Activated naive CD4-positive, alpha-beta T cell treated with anti-CD3 and anti-CD28 coated beads for 36 hours (primary cell): ENCODE measurements at regions not wholly inside any gene's neighbourhood (a gene's known extent, or its start where the extent isn't known, plus 50 kb on each side); places are given as distances from the start of the nearest gene placed in this dataset.

Experiments
- CTCF ChIA-PET: fragments of 350-600 bp; sonication (Branson Sonifier 250); formaldehyde crosslinking; loops from one replicate; lab custom pipeline; 2021; ENCODE audit warnings: antibody characterized with exemption; lab: Charles Lee
- DNase-seq: peaks from one replicate; pipeline ENCODE4 v3.0.0-alpha.2; 2020
- H3K27ac Mint-ChIP-seq: one replicate; pipeline ENCODE4 v1.8.0; 2021; ENCODE audit warnings: mild to moderate bottlenecking, mixed read lengths
- H3K27me3 Mint-ChIP-seq: one replicate; pipeline ENCODE4 v1.8.0; 2021; ENCODE audit warnings: low read depth, mixed read lengths
- H3K36me3 Mint-ChIP-seq: one replicate; pipeline ENCODE4 v1.8.0; 2021; ENCODE audit warnings: low read depth, mixed read lengths
- H3K4me1 Mint-ChIP-seq: one replicate; pipeline ENCODE4 v1.8.0; 2021; ENCODE audit warnings: low read depth, mixed read lengths
- H3K4me3 Mint-ChIP-seq: one replicate; pipeline ENCODE4 v1.8.0; 2021; ENCODE audit warnings: mild to moderate bottlenecking, moderate library complexity, mixed read lengths
- H3K9me3 Mint-ChIP-seq: one replicate; pipeline ENCODE4 v1.8.0; 2021; ENCODE audit warnings: mixed read lengths
- intact Hi-C: fragments of 100-400 bp; cut with micrococcal nuclease; formaldehyde crosslinking; loops from one replicate; pipeline ENCODE4 v1.15.1; 2023

DNA sequence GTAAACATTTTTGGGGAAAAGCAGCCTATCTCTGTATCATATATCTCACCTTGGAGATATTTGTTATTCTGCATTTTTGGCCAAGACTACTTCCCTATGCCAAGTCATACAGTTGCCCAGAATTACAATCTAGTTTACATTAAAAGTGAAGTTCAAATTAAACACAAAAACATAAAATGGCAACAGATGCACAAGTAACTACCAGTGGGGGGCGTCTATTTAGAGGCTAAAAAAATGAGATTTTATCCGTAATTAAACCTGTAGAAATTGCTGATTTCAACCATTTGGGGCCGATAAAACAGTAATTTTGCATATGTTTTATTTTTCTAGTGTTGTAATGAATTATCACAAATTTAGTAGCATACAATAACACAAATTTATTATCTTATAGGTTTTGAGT, 787.1 kb upstream of the CHD1 start:
- Mint-ChIP-seq H3K4me3 (no peak overlapping the region), H3K36me3 (no peaks in the 10 kb centered on the region), H3K27ac (no peak overlapping the region), H3K27me3 (no peaks in the 10 kb centered on the region), H3K4me1 (no peaks in the 10 kb centered on the region), H3K9me3 (peaks cover 6% of the 10 kb centered on the region)
- DNase-seq = no peak
- CTCF ChIA-PET = no interaction called here
- intact Hi-C loops = no loop called here

DNA sequence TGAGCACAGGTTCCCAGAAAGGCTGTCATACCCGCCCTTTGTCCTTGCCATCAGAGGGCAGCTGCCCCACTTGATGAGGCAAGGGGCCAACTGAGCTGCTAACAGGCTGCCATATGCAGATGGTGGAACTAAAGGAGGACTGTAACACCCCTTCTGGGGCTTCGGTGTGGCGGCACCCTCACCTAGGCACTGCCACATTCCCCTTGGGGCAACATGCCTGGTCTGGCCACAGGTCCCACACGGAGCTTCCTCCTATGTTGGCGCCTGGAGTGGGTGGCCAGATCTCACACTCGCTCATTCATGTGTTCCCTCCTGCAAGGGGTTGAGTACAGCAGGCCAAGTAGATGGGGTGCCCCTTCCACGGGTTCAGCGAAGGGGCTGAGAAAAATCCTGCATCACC, 777.4 kb upstream of the CHD1 start:
- no peak overlapping the region for H3K4me3 Mint-ChIP-seq
- CTCF ChIA-PET = no interaction called here

DNA sequence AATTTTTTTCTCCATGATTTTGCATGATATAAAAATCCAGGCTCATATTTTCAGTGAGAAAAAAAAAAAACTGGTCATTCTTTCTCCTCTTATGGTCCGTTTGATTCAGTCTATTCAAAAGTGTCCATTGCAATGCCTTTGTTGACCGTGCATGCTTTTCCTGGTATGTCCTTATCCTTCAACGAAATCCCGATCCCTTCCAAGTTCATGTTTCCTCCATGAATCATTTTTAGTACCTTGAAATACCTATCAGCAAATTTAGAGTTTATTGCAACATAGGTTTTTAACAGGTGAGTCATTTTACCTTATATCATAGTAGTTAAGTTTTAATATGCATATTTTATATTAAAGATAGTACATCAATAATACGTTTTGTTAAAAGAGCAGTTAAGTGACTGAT, 773.8 kb upstream of the CHD1 start:
- intact Hi-C loops = no loop called here
- no peak overlapping the region for H3K4me3 Mint-ChIP-seq
- H3K4me1 Mint-ChIP-seq = no peaks in the 10 kb centered on the region
- no peak for DNase-seq
- no peaks in the 10 kb centered on the region for H3K36me3 Mint-ChIP-seq
- H3K27ac Mint-ChIP-seq = no peak overlapping the region
- CTCF ChIA-PET = no interaction called here
- H3K27me3 Mint-ChIP-seq = no peaks in the 10 kb centered on the region
- H3K9me3 Mint-ChIP-seq = peaks cover 6% of the 10 kb centered on the region

More for the DNA sequence above, 777.4 kb upstream of the CHD1 start:
- H3K4me1 Mint-ChIP-seq = no peaks in the 10 kb centered on the region
- no peak for DNase-seq
- H3K9me3 Mint-ChIP-seq = peaks cover 13% of the 10 kb centered on the region
- intact Hi-C loops = no loop called here
- no peaks in the 10 kb centered on the region for H3K27me3 Mint-ChIP-seq
- H3K36me3 Mint-ChIP-seq = no peaks in the 10 kb centered on the region
- H3K27ac Mint-ChIP-seq = no peak overlapping the region

DNA sequence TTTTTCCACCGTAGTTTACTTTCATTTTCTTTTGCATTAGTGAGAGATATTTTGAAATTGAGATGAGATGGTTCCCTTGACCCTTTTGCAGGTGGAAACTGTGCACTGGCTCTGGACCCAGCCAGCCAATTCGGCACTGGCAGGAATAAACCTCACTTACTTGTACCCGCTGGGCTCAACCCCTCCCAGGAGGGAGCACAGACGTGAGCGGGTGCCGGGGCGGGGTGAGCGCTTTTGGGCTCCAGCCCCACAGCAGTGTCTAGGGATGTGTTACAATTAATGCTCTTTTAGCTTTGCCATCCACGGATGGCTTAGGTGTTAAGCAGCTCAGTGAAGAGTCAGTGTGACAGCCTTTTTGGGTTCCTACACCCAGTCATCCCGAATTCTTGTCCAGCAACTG, 766.1 kb upstream of the CHD1 start:
- CTCF ChIA-PET = no interaction called here
- Mint-ChIP-seq H3K9me3 (no peaks in the 10 kb centered on the region), H3K4me1 (no peaks in the 10 kb centered on the region), H3K27me3 (no peaks in the 10 kb centered on the region), H3K36me3 (no peaks in the 10 kb centered on the region), H3K4me3 (no peak overlapping the region), H3K27ac (no peak overlapping the region)
- no peak for DNase-seq
- intact Hi-C loops = no loop called here

DNA sequence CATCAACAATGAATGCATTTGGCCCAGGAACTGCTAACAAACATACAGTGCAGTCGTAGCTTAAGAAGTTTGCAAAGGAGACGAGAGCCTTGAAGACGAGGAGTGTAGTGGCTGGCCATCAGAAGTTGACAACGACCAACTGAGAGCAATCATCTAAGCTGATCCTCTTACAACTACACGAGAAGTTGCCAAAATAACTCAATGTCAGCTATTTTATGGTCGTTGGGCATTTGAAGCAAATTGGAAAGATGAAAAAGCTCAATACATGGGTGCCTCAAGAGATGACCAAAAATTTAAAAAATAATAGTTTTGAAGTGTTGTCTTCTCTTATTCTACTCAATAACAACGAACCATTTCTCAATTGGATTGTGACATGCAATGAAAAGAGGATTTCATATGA, 757.7 kb upstream of the CHD1 start:
- Mint-ChIP-seq H3K4me1 (no peaks in the 10 kb centered on the region), H3K27ac (no peak overlapping the region), H3K27me3 (no peaks in the 10 kb centered on the region), H3K9me3 (peaks cover 4% of the 10 kb centered on the region), H3K4me3 (no peak overlapping the region), H3K36me3 (no peaks in the 10 kb centered on the region)
- no peak for DNase-seq
- intact Hi-C loops = no loop called here
- CTCF ChIA-PET = no interaction called here

DNA sequence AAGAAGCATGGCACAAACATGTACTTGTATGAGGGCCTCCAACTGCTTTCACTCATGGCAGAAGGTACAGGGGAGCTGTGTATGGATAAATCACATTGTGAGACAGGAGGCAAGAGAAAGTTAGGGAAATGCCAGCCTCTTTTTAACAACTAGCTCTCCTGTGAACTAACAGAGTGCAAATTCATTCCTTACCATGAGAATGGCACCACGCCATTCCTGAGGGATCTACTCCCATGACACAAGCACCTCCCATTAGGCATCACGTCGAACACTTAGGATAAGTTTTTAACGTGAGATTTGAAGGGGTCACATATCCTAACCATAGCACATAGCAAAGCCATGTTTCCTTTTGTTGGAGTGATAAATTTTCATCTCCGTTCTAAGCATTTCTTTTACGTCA, 747.2 kb upstream of the CHD1 start:
- CTCF ChIA-PET = no interaction called here
- H3K9me3 Mint-ChIP-seq = peaks cover 7% of the 10 kb centered on the region
- intact Hi-C loops = no loop called here

DNA sequence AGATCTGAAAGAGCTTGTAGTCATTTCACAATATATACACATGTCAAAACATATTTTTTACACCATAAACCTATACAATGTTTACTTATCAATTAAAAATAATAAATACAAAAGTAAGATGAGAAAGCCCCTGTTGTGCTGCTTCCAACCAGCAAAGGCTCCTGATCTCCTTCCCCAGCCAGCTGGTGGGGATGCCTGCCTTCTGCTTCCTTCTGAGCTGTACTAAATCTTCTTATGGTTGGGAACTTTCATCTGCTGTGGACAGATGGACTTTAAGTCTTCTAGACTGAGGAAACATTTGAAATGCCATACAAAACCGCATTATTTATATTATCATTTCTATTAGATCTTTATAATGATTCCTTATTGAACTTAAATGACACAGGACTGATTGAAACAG, 745.3 kb upstream of the CHD1 start:
- Mint-ChIP-seq H3K27me3 (no peaks in the 10 kb centered on the region), H3K4me1 (no peaks in the 10 kb centered on the region), H3K9me3 (no peaks in the 10 kb centered on the region), H3K36me3 (no peaks in the 10 kb centered on the region), H3K4me3 (no peak overlapping the region), H3K27ac (no peak overlapping the region)
- intact Hi-C loops = no loop called here
- CTCF ChIA-PET = no interaction called here
- DNase-seq = no peak

More for the DNA sequence above, 747.2 kb upstream of the CHD1 start:
- Mint-ChIP-seq H3K27ac (no peak overlapping the region), H3K36me3 (no peaks in the 10 kb centered on the region), H3K4me3 (no peak overlapping the region), H3K27me3 (no peaks in the 10 kb centered on the region), H3K4me1 (no peaks in the 10 kb centered on the region)
- no peak for DNase-seq

DNA sequence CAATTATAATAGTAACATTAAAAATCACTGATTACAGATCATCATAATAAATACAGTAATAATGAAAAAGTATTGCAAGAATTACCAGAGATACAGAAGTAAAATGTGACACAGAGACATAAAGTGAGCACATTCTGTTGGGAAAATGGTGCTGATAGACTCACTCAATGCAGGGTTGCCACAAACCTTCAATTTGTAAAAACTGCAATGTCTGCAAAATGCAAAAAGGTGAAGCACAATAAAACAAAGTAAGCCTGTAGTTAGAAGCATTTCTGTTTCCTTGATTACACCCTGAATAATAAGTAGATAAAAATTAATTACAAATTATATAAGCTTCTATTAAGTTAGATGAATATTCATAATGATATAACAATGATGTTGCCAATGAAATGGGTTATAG, 736.2 kb upstream of the CHD1 start:
- H3K27ac Mint-ChIP-seq = no peak overlapping the region
- DNase-seq = no peak
- no peak overlapping the region for H3K4me3 Mint-ChIP-seq
- H3K36me3 Mint-ChIP-seq = no peaks in the 10 kb centered on the region
- CTCF ChIA-PET = no interaction called here
- intact Hi-C loops = no loop called here
- peaks cover 1% of the 10 kb centered on the region for H3K9me3 Mint-ChIP-seq
- H3K4me1 Mint-ChIP-seq = no peaks in the 10 kb centered on the region
- H3K27me3 Mint-ChIP-seq = no peaks in the 10 kb centered on the region

DNA sequence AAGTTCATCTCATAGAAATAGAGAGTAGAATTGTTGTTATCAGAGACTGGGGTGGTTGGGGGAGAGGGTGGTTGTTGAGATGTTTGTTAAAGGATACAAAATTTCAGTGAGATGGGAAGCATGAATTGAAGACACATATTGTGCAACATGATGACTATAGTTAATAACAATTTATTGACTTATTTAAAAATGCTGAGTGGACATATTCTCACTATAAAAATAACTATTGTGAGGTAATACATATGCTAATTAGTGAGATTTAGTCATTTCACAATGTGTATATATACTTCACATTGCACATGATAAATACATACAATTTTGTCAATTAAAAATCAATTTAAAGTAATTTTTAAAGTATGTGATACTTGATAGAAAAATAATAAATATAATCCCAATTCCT, 722.5 kb upstream of the CHD1 start:
- Mint-ChIP-seq H3K27me3 (no peaks in the 10 kb centered on the region), H3K27ac (no peak overlapping the region), H3K36me3 (no peaks in the 10 kb centered on the region), H3K9me3 (peaks cover 3% of the 10 kb centered on the region), H3K4me1 (no peaks in the 10 kb centered on the region), H3K4me3 (no peak overlapping the region)
- CTCF ChIA-PET = no interaction called here
- no peak for DNase-seq
- intact Hi-C loops = no loop called here

DNA sequence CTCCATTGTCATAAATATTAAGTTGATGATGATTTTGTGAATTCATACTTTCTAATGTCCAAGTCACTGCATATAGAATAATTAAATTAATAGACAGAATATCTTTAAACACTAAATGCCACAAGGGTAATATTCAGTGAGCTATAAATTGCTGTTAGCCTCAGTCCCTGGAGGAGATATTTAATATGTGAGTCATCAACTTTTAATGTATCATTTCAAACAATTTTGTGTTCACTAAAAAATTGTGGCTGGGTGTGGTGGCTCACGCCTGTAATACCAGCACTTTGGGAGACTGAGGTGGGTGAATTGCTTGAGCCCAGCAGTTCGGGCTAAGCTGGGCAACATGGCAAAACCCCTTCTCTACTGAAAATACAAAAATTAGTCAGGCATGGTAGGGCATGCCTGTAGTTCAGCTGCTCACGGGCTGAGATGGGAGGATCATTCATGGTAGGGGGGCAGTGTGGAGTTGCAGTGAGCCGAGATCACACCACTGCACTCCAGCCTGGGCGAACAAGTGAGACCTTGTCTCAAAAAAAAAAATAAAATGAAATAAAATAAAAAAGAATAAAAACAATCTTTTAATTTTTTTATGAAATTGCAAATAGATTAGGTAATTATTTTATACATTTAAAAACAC, 717.3 kb upstream of the CHD1 start:
- no peak overlapping the region for H3K4me3 Mint-ChIP-seq
- no peak for DNase-seq
- no peaks in the 10 kb centered on the region for H3K36me3 Mint-ChIP-seq
- intact Hi-C loops = no loop called here
- H3K4me1 Mint-ChIP-seq = no peaks in the 10 kb centered on the region
- H3K27ac Mint-ChIP-seq = no peak overlapping the region
- no peaks in the 10 kb centered on the region for H3K9me3 Mint-ChIP-seq
- CTCF ChIA-PET = no interaction called here
- no peaks in the 10 kb centered on the region for H3K27me3 Mint-ChIP-seq

DNA sequence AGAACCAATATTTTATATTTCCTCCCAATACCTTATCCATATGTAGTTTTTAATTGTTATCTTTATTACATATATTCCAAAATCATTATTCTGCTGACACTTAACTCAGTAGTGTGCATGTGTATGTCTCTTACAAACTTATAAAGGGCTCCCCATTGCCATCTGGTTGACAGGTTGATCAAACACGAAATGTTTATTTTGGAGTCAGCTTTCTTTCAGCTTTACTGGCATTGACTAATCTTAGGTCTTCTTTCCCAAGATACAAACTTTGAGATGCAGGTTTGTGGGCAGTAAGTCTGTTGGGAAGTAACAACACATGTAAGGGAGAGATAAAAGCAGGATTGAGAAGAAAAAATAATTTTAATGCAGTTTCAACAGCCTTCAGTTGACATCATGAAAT, 716.0 kb upstream of the CHD1 start:
- Mint-ChIP-seq H3K27ac (no peak overlapping the region), H3K4me3 (no peak overlapping the region), H3K9me3 (no peaks in the 10 kb centered on the region), H3K4me1 (no peaks in the 10 kb centered on the region), H3K27me3 (no peaks in the 10 kb centered on the region), H3K36me3 (no peaks in the 10 kb centered on the region)
- no peak for DNase-seq
- intact Hi-C loops = no loop called here
- CTCF ChIA-PET = no interaction called here

DNA sequence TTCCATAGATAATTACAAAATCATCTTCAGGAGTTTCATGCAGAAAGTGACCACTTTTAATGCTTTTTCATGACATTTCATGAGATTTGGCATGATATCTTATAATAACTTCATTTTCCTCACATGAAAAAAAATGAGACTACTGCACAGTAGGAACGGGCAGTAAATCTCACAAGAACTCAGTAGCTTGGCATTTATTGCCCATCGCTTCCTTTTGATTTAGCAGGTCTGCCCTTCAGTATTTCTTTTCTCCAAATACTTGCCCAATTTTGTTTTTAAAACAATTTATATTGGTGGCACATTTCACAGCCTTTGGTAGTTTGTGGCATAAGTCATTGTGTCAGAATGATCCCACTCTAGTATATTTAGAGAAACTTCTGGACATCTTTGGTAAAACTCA, 711.8 kb upstream of the CHD1 start:
- Mint-ChIP-seq H3K27ac (no peak overlapping the region), H3K4me3 (no peak overlapping the region), H3K9me3 (no peaks in the 10 kb centered on the region), H3K27me3 (no peaks in the 10 kb centered on the region), H3K4me1 (no peaks in the 10 kb centered on the region), H3K36me3 (no peaks in the 10 kb centered on the region)
- intact Hi-C loops = no loop called here
- CTCF ChIA-PET = no interaction called here
- no peak for DNase-seq

DNA sequence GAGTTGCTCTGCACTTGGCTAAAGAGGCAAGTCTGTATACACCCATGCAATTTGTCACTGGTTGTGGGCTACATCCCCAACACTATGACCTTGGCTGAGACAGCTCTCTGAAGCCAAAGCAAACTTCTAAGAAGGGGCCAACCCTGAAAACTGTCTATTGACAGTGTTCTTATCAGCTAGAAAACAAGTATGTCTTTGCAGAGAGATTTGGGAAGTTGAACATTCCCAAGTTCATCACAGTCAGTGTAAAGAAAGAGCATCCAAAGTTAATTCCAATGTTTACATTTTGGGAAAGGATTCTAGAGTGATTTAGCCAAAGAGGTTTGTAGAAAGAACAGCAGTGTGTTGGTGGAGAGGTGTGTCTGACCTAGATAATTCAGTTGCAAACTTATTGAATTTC, 711.1 kb upstream of the CHD1 start:
- H3K4me3 Mint-ChIP-seq = no peak overlapping the region
- no peaks in the 10 kb centered on the region for H3K27me3 Mint-ChIP-seq
- peaks cover under 1% of the 10 kb centered on the region for H3K9me3 Mint-ChIP-seq
- H3K36me3 Mint-ChIP-seq = no peaks in the 10 kb centered on the region
- no peak for DNase-seq
- no peaks in the 10 kb centered on the region for H3K4me1 Mint-ChIP-seq
- intact Hi-C loops = no loop called here
- no peak overlapping the region for H3K27ac Mint-ChIP-seq
- CTCF ChIA-PET = no interaction called here

DNA sequence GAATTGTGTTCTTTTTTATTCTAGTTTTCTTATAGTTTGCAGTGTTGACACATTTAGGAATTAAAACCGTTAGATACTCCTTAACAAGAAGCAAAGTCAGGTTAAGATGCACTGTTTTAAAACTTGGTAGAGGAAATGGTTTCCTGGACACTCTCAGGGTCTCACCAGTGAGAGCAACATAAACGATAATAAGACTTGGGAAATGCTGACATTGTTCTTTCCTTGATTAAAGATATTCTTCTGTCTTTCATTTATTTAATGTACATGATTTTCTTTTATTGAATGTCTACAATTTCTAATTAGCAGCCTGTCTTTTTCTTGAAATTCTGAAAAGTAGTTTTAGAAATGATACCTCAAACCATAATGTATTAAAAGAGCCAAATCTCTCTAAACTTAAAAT, 707.9 kb upstream of the CHD1 start:
- Mint-ChIP-seq H3K27ac (no peak overlapping the region), H3K9me3 (peaks cover 4% of the 10 kb centered on the region), H3K27me3 (no peaks in the 10 kb centered on the region), H3K36me3 (no peaks in the 10 kb centered on the region), H3K4me1 (no peaks in the 10 kb centered on the region), H3K4me3 (no peak overlapping the region)
- CTCF ChIA-PET = no interaction called here
- intact Hi-C loops = no loop called here
- DNase-seq = no peak
